ENCODE measurements at regions not wholly inside any gene's neighbourhood (a gene's known extent, or its start where the extent isn't known, plus 50 kb on each side); places are given as distances from the start of the nearest gene placed in this dataset.
A peak's percentile ranks its signal among the peaks of the same experiment; 100 is the strongest.

GRCh38 chr12:115506822-115507559 lies 770.5 kb downstream of the MED13L start:
- BruUV-seq (replicated peaks), result no TSS peak
- intact Hi-C loops (cut with micrococcal nuclease), result no loop called here
- peaks cover 5% of the 10 kb centered on the region; the same call in 1 of the 2 replicates for H3K27me3 ChIP-seq (ENCODE audit: insufficient read depth, low read length)
- H3K79me2 ChIP-seq (ENCODE audit: insufficient read depth, low read length), result no peaks in the 10 kb centered on the region
- H3K4me1 ChIP-seq (ENCODE audit: control insufficient read depth in 1 of 2, insufficient read depth in 2 of 2, low read length in 2 of 2), result peaks cover 11 to 19% of the 10 kb centered on the region in 2 experiments; a peak in 3 of 4 replicates
- H3K4me3 ChIP-seq (replicated peaks in 1 of 2; ENCODE audit: low read depth in 1 of 2, low read length in 2 of 2), result no peak overlapping the region
- ChIA-PET RAD21 (ENCODE audit: low non-redundant PET in 1 of 2, low total read pairs in 2 of 2, uncharacterized antibody in 2 of 2, unreplicated experiment in 2 of 2) (no interaction called here), CTCF (no interaction called here), POLR2A (no interaction called here)
- no peak overlapping the region for H3K9ac ChIP-seq (ENCODE audit: low read length)
- no peaks in the 10 kb centered on the region for H3K9me3 ChIP-seq (ENCODE audit: control insufficient read depth in 1 of 2, insufficient read depth in 1 of 2, low read depth in 1 of 2, low read length in 2 of 2)
- H3K27ac ChIP-seq (ENCODE audit: low read depth, low read length), result no peak overlapping the region
- DNase-seq (ENCODE audit: low read depth, low spot score) (no peak), ATAC-seq (peak; percentile 57)
- H3K36me3 ChIP-seq (ENCODE audit: control insufficient read depth in 1 of 2, insufficient read depth in 2 of 2, low read length in 2 of 2), result no peaks in the 10 kb centered on the region
- no peaks in the 10 kb centered on the region for H4K20me1 ChIP-seq (ENCODE audit: insufficient read depth)
- peak overlapping the region; percentile 37 for H3K4me2 ChIP-seq (ENCODE audit: low read length)
- no peak overlapping the region for H2AFZ ChIP-seq (ENCODE audit: low read depth, low read length, poor library complexity, severe bottlenecking)
- H3K9me2 ChIP-seq (ENCODE audit: insufficient read depth), result no peaks in the 10 kb centered on the region
- TF ChIP-seq REST (IDR thresholded peaks at IDR 0.05; ENCODE audit: low read depth), result no peak
- TF ChIP-seq ZBTB33 (IDR thresholded peaks at IDR 0.05; ENCODE audit: extremely low read depth, insufficient replicate concordance, low read length), result no peak
- no peak for TF ChIP-seq EZH2phosphoT487 (IDR thresholded peaks at IDR 0.05; ENCODE audit: borderline replicate concordance)
- TF ChIP-seq JUND (IDR thresholded peaks at IDR 0.05), result 0 out of 2 replicates have a peak, but pooled peaks have one; percentile 31
- TF ChIP-seq RAD21 (IDR thresholded peaks at IDR 0.05; ENCODE audit: low read depth), result no peak
- 0 out of 2 replicates have a peak, but pooled peaks have one; percentile 7 for TF ChIP-seq SP1 (IDR thresholded peaks at IDR 0.05; ENCODE audit: low read depth)
- no peak for TF ChIP-seq SRF (IDR thresholded peaks at IDR 0.05; ENCODE audit: low read depth)
- no peak for TF ChIP-seq POLR2AphosphoS5 (IDR thresholded peaks at IDR 0.05; ENCODE audit: low read depth, low read length)
- TF ChIP-seq CTCF (IDR thresholded peaks at IDR 0.05 in 2 of 3, conservative IDR thresholded peaks at IDR 0.05 in 1 of 3; ENCODE audit: borderline replicate concordance in 1 of 3, insufficient read depth in 1 of 3, low read depth in 2 of 3, low read length in 2 of 3), result no peak
- no peak for TF ChIP-seq POLR2A (IDR thresholded peaks at IDR 0.05; ENCODE audit: borderline replicate concordance, extremely low read depth, insufficient read depth, insufficient read length)
- TF ChIP-seq ZNF274 (IDR thresholded peaks at IDR 0.05; ENCODE audit: low read depth, low read length), result no peak
- no peak for TF ChIP-seq EGR1 (IDR thresholded peaks at IDR 0.05; ENCODE audit: low read depth)
- no peak for TF ChIP-seq SIN3A (IDR thresholded peaks at IDR 0.05; ENCODE audit: low read depth)
- peak; percentile 60 for TF ChIP-seq TCF7L2 (IDR thresholded peaks at IDR 0.05; ENCODE audit: borderline replicate concordance, extremely low read depth, insufficient read depth, insufficient read length)
- no peak for TF ChIP-seq ATF3 (IDR thresholded peaks at IDR 0.05)
- no peak for TF ChIP-seq ZFX (IDR thresholded peaks at IDR 0.05)
- TF ChIP-seq CEBPB (IDR thresholded peaks at IDR 0.05; ENCODE audit: low read depth), result no peak
- TF ChIP-seq ELF1 (IDR thresholded peaks at IDR 0.05; ENCODE audit: borderline replicate concordance, low read depth), result no peak
- no peak for TF ChIP-seq YY1 (IDR thresholded peaks at IDR 0.05; ENCODE audit: extremely low read depth, insufficient replicate concordance, low read depth, low read length)
- TF ChIP-seq CBX3 (IDR thresholded peaks at IDR 0.05; ENCODE audit: low read depth), result no peak
- peak; percentile 21; the same call in 1 of the 2 replicates for TF ChIP-seq FOSL1 (IDR thresholded peaks at IDR 0.05; ENCODE audit: low read depth)

Measured in HCT116 (cell line).